NCI-H2107 (cell line): ENCODE measurements at regions not wholly inside any gene's neighbourhood (a gene's known extent, or its start where the extent isn't known, plus 50 kb on each side); places are given as distances from the start of the nearest gene placed in this dataset.
"Not testable (repeated sequence)": the region's sequence is repeated elsewhere in the genome, so short reads cannot be mapped to it uniquely, and the experiment has no call there.

Experiments
- DNase-seq: peaks from one replicate; lab custom pipeline; 2025; lab: John Stamatoyannopoulos, UW

GRCh38 chr9:82911996-82912395 lies 150.9 kb downstream of the RASEF start:
- no peak for DNase-seq

- no peak for DNase-seq
Measured at GRCh38 chr9:82912645-82913044, 150.3 kb downstream of the RASEF start.

- DNase-seq: not testable (repeated sequence)
Measured at GRCh38 chr9:82916238-82916637, 146.7 kb downstream of the RASEF start.

- no peak for DNase-seq
Measured at GRCh38 chr9:82920154-82920553, 142.8 kb downstream of the RASEF start.

GRCh38 chr9:82922686-82923085 lies 140.3 kb downstream of the RASEF start:
- DNase-seq: no peak

GRCh38 chr9:82923092-82923911 lies 139.6 kb downstream of the RASEF start:
- peak; percentile 58 for DNase-seq

- DNase-seq: no peak
Measured at GRCh38 chr9:82923912-82924605, 138.9 kb downstream of the RASEF start.
